ENCODE measurements at regions not wholly inside any gene's neighbourhood (a gene's known extent, or its start where the extent isn't known, plus 50 kb on each side); places are given as distances from the start of the nearest gene placed in this dataset.

DNA sequence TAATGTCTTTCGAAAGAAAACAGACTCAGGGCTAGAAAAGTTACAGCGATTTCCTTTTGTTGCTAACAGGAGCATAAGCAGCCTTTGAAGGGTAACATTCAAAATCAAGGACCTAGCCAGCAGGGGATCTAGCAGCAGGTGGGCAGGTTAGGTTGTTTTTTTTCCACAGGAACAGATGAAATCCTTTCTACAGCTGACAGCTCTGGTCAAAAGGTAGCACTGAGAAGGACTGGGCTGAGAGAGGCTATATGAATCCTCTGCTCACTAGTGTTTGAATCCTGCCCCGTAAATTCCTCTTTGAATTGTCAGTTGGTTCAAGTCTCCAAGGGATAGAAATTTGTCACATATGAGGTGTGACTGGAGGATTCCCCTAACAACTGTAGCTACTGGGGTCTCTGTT, 188.2 kb downstream of the SH2D1A start:
- 0 out of 8 replicates have a peak overlapping the region, but pooled peaks of 1 of the 4 experiments have one; percentile 21 for H3K4me3 ChIP-seq (ENCODE audit: extremely low read depth in 1 of 4, insufficient read depth in 2 of 4, low read depth in 3 of 4, low read length in 4 of 4)
- H4K20me1 ChIP-seq (replicated peaks in 1 of 2; ENCODE audit: control insufficient read depth in 1 of 2, insufficient read depth in 2 of 2, low read length in 2 of 2), result no peaks in the 10 kb centered on the region
- H3K79me1 ChIP-seq (ENCODE audit: low read depth, low read length), result no peaks in the 10 kb centered on the region
- no peak overlapping the region for H3K4ac ChIP-seq (replicated peaks; ENCODE audit: insufficient read length, low read depth, low read length)
- H4K91ac ChIP-seq (replicated peaks; ENCODE audit: insufficient read length, low read length), result no peak overlapping the region
- no peak overlapping the region for H2AFZ ChIP-seq (ENCODE audit: low read length)
- no peak overlapping the region for H2AK5ac ChIP-seq (ENCODE audit: low read depth, low read length)
- peaks cover 0 to 10% (median 5%) of the 10 kb centered on the region in 4 experiments; a peak in 3 of 7 replicates for H3K4me1 ChIP-seq (replicated peaks in 1 of 4; ENCODE audit: control insufficient read depth in 3 of 4, insufficient read depth in 4 of 4, low read length in 3 of 4)
- CTCF ChIA-PET (ENCODE audit: partially characterized antibody), result no interaction called here
- H3K14ac ChIP-seq (ENCODE audit: insufficient read length), result no peak overlapping the region
- DNase-seq (ENCODE audit: low read depth in 1 of 2, low spot score in 2 of 2), result no peak
- TF ChIP-seq SAP30 (IDR thresholded peaks at IDR 0.05; ENCODE audit: insufficient read depth, insufficient replicate concordance, low read length) (no peak), CHD1 (IDR thresholded peaks at IDR 0.05; ENCODE audit: low read depth, low read length) (no peak), ZNF274 (IDR thresholded peaks at IDR 0.05; ENCODE audit: borderline replicate concordance, extremely low read depth, low read length) (no peak), JUND (IDR thresholded peaks at IDR 0.05; ENCODE audit: low read length) (no peak), CHD2 (IDR thresholded peaks at IDR 0.05; ENCODE audit: low read length) (no peak), SIRT6 (IDR thresholded peaks at IDR 0.05; ENCODE audit: low read length) (no peak), YY1 (IDR thresholded peaks at IDR 0.05; ENCODE audit: low read depth, low read length) (no peak), BACH1 (IDR thresholded peaks at IDR 0.05; ENCODE audit: low read length) (no peak)
- TF ChIP-seq, protein P1, sequence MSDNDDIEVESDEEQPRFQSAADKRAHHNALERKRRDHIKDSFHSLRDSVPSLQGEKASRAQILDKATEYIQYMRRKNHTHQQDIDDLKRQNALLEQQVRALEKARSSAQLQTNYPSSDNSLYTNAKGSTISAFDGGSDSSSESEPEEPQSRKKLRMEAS (IDR thresholded peaks at IDR 0.05), result no peak
- TF ChIP-seq, protein P2, sequence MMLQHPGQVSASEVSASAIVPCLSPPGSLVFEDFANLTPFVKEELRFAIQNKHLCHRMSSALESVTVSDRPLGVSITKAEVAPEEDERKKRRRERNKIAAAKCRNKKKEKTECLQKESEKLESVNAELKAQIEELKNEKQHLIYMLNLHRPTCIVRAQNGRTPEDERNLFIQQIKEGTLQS (IDR thresholded peaks at IDR 0.05; ENCODE audit: insufficient read depth, low read depth, low read length), result no peak
- FAIRE-seq, result peak; percentile 91
- H3K56ac ChIP-seq (replicated peaks; ENCODE audit: insufficient read length, low read depth, low read length), result no peak overlapping the region
- H4K8ac ChIP-seq (ENCODE audit: extremely low read depth, insufficient read depth, low read length), result no peak overlapping the region
- H3K18ac ChIP-seq (ENCODE audit: extremely low read depth, low read length), result no peak overlapping the region
- no peak overlapping the region for H2BK15ac ChIP-seq (ENCODE audit: low read length)
- no peaks in the 10 kb centered on the region for H3K9me3 ChIP-seq (ENCODE audit: insufficient read depth in 2 of 2, low read depth in 1 of 2, low read length in 1 of 2)
- H3K27ac ChIP-seq (ENCODE audit: low read depth, low read length), result no peak overlapping the region
- no peak overlapping the region for H4K5ac ChIP-seq (ENCODE audit: insufficient read length, low read depth, low read length)
- no peak overlapping the region for H3K23ac ChIP-seq (ENCODE audit: insufficient read length)
- H3K27me3 ChIP-seq (replicated peaks in 1 of 4; ENCODE audit: control insufficient read depth in 3 of 4, extremely low read depth in 1 of 4, insufficient read depth in 3 of 4, low read length in 3 of 4), result no peaks in the 10 kb centered on the region
- no peak overlapping the region for H2BK20ac ChIP-seq (ENCODE audit: low read length)
- POLR2A ChIA-PET (ENCODE audit: partially characterized antibody), result no interaction called here
- no peak overlapping the region for H2BK120ac ChIP-seq (replicated peaks; ENCODE audit: low read depth, low read length)
- no peak overlapping the region for H2BK12ac ChIP-seq (ENCODE audit: low read depth, low read length)
- H3K23me2 ChIP-seq (ENCODE audit: low read depth, low read length), result no peaks in the 10 kb centered on the region
- no peaks in the 10 kb centered on the region for H3K36me3 ChIP-seq (ENCODE audit: control insufficient read depth in 2 of 4, insufficient read depth in 4 of 4, low read length in 3 of 4)
- no peaks in the 10 kb centered on the region for H3K79me2 ChIP-seq (ENCODE audit: control insufficient read depth in 1 of 2, insufficient read depth in 2 of 2, low read length in 2 of 2)
- no peak overlapping the region for H2BK5ac ChIP-seq (ENCODE audit: low read depth, low read length)
- 41% methylated on average over 3 of the region's 3 CpGs; no CpG with 5 or more reads in 1 of the 2 experiments for WGBS, 2 experiments (ENCODE audit: extremely low coverage in 1 of 2, insufficient coverage in 1 of 2, insufficient read length in 1 of 2, insufficient replicate concordance in 2 of 2, low coverage in 1 of 2, low lambda C conversion rate in 2 of 2, missing lambda C conversion rate in 1 of 2)
- no peak overlapping the region for H3K9ac ChIP-seq (replicated peaks in 1 of 4; ENCODE audit: extremely low read depth in 1 of 4, low read depth in 3 of 4, low read length in 3 of 4)
- H3K4me2 ChIP-seq (ENCODE audit: insufficient read depth in 1 of 2, low read depth in 2 of 2, low read length in 2 of 2), result peak overlapping the region; percentile 4 to 17; a peak in 2 of 4 replicates

All from H1 (cell line).